GM12878 (cell line): ENCODE measurements at regions not wholly inside any gene's neighbourhood (a gene's known extent, or its start where the extent isn't known, plus 50 kb on each side); places are given as distances from the start of the nearest gene placed in this dataset.

Experiments used
- EGR1 ChIP-seq, 2 experiments: IDR thresholded peaks; 1 replicate in 1 of 2; 2 replicates in 1 of 2; pipeline ENCODE4 v1.6.1; 2011 to 2012; ENCODE audit warnings: low read depth in 2 of 2, low read length in 2 of 2, borderline replicate concordance in 1 of 2, mild to moderate bottlenecking in 1 of 2, moderate library complexity in 1 of 2
- FOXK2 ChIP-seq: fragments of 450-650 bp; IDR thresholded peaks from 2 replicates; pipeline ENCODE4 v1.6.1; 2017; ENCODE audit warnings: mild to moderate bottlenecking, moderate library complexity
- GATAD2B ChIP-seq: fragments of 450-650 bp; conservative IDR thresholded peaks from 2 replicates; pipeline ENCODE4 v1.6.1; 2017; ENCODE audit warnings: low read depth, mild to moderate bottlenecking, moderate library complexity
- KAT2A ChIP-seq: conservative IDR thresholded peaks from 2 replicates; pipeline ENCODE4 v1.6.1; 2011; ENCODE audit warnings: low read depth, low read length; ENCODE audit not compliant: control insufficient read depth
- NBN ChIP-seq: fragments of 450-650 bp; IDR thresholded peaks from 2 replicates; pipeline ENCODE4 v1.6.1; 2016
- NFYB ChIP-seq: IDR thresholded peaks from 2 replicates; pipeline ENCODE4 v1.6.1; 2011; ENCODE audit warnings: low read depth, mild to moderate bottlenecking, low read length, improper control_type of control experiment, moderate library complexity; ENCODE audit not compliant: insufficient read depth
- NKRF ChIP-seq: fragments of 450-650 bp; conservative IDR thresholded peaks from 2 replicates; pipeline ENCODE4 v1.6.1; 2017; ENCODE audit warnings: mild to moderate bottlenecking, moderate library complexity
- PAX5 ChIP-seq: IDR thresholded peaks from 2 replicates; pipeline ENCODE4 v1.6.1; 2011; ENCODE audit warnings: low read depth, low read length, borderline replicate concordance
- PAX8 ChIP-seq: fragments of 450-650 bp; IDR thresholded peaks from 2 replicates; pipeline ENCODE4 v1.6.1; 2017; ENCODE audit warnings: mild to moderate bottlenecking, moderate library complexity
- PBX3 ChIP-seq: IDR thresholded peaks from 2 replicates; pipeline ENCODE4 v1.6.1; 2011; ENCODE audit warnings: mild to moderate bottlenecking, low read depth, low read length, moderate library complexity; ENCODE audit not compliant: insufficient replicate concordance
- PKNOX1 ChIP-seq: fragments of 450-650 bp; IDR thresholded peaks from 2 replicates; pipeline ENCODE4 v1.6.1; 2016; ENCODE audit warnings: mild to moderate bottlenecking
- RBBP5 ChIP-seq: fragments of 200-600 bp; sonication (generic); conservative IDR thresholded peaks from 2 replicates; pipeline ENCODE4 v1.6.1; 2016
- RELB ChIP-seq: fragments of 450-650 bp; IDR thresholded peaks from 2 replicates; pipeline ENCODE4 v1.6.1; 2017; ENCODE audit warnings: low read depth, mild to moderate bottlenecking, moderate library complexity
- TCF3 ChIP-seq: IDR thresholded peaks from 2 replicates; pipeline ENCODE4 v1.6.1; 2012; ENCODE audit warnings: low read depth, mild to moderate bottlenecking, low read length, borderline replicate concordance; ENCODE audit not compliant: insufficient read depth
- USF2 ChIP-seq: IDR thresholded peaks from 2 replicates; pipeline ENCODE4 v1.6.1; 2011; ENCODE audit warnings: low read depth, low read length, improper control_type of control experiment, borderline replicate concordance
- ZBTB40 ChIP-seq: fragments of 450-650 bp; IDR thresholded peaks from 2 replicates; pipeline ENCODE4 v1.6.1; 2016; ENCODE audit warnings: mild to moderate bottlenecking, moderate library complexity, borderline replicate concordance
- ZNF217 ChIP-seq: fragments of 450-650 bp; IDR thresholded peaks from 2 replicates; pipeline ENCODE4 v1.6.1; 2017; ENCODE audit warnings: antibody characterized with exemption, mild to moderate bottlenecking

- TF ChIP-seq USF2 (no peak), NKRF (no peak), RELB (peak; percentile 15; the same call in 1 of the 2 replicates), PAX5 (peak; percentile 36; the same call in 1 of the 2 replicates), ZNF217 (no peak), PKNOX1 (peak; percentile 73), PBX3 (peak; percentile 64), TCF3 (no peak), GATAD2B (peak; percentile 74; the same call in 1 of the 2 replicates), PAX8 (no peak), NBN (no peak), ZBTB40 (no peak), RBBP5 (no peak), EGR1 (IDR thresholded peaks at IDR 0.05; ENCODE audit: borderline replicate concordance in 1 of 2, low read depth in 2 of 2, low read length in 2 of 2) (peak in 1 of 2 experiments; percentile 42; a peak in 1 of 3 replicates), FOXK2 (no peak), NFYB (no peak), KAT2A (no peak)
Measured at GRCh38 chr17:77834170-77835115, 124.1 kb upstream of the TNRC6C start (continued).
